Hepatocyte (in vitro differentiated cells): ENCODE measurements at regions not wholly inside any gene's neighbourhood (a gene's known extent, or its start where the extent isn't known, plus 50 kb on each side); places are given as distances from the start of the nearest gene placed in this dataset.

Experiments used
- DNase-seq: peaks from one replicate; pipeline ENCODE4 v3.0.0-alpha.2; 2016; ENCODE audit warnings: low spot score
- H2AFZ ChIP-seq: fragments of 200-600 bp; sonication (generic); 2 replicates; pipeline ENCODE4 v1.6.0; 2016; ENCODE audit warnings: antibody characterized with exemption, mild to moderate bottlenecking
- H3K27ac ChIP-seq: fragments of 200-600 bp; sonication (generic); 2 replicates; pipeline ENCODE4 v1.5.1; 2016; ENCODE audit warnings: mild to moderate bottlenecking
- H3K27me3 ChIP-seq: fragments of 200-600 bp; sonication (generic); 2 replicates; pipeline ENCODE4 v1.6.1; 2016
- H3K36me3 ChIP-seq: fragments of 200-600 bp; sonication (generic); replicated peaks from 2 replicates; pipeline ENCODE4 v1.5.1; 2016; ENCODE audit warnings: low read depth; ENCODE audit not compliant: insufficient read depth
- H3K4me1 ChIP-seq: fragments of 200-600 bp; sonication (generic); 2 replicates; pipeline ENCODE4 v1.5.1; 2016; ENCODE audit warnings: mild to moderate bottlenecking, moderate library complexity; ENCODE audit not compliant: insufficient read depth
- H3K4me2 ChIP-seq: fragments of 200-600 bp; sonication (generic); 2 replicates; pipeline ENCODE4 v1.6.0; 2016
- H3K4me3 ChIP-seq: fragments of 200-600 bp; sonication (generic); 2 replicates; pipeline ENCODE4 v1.5.1; 2016; ENCODE audit warnings: mild to moderate bottlenecking
- H3K79me2 ChIP-seq: fragments of 200-600 bp; sonication (generic); 2 replicates; pipeline ENCODE4 v1.6.0; 2017; ENCODE audit warnings: mild to moderate bottlenecking
- H3K9me2 ChIP-seq: fragments of 200-600 bp; sonication (generic); replicated peaks from 2 replicates; pipeline ENCODE4 v1.6.0; 2017; ENCODE audit warnings: mild to moderate bottlenecking; ENCODE audit not compliant: insufficient read depth
- H3K9me3 ChIP-seq: fragments of 200-600 bp; sonication (generic); 2 replicates; pipeline ENCODE4 v1.5.1; 2016; ENCODE audit warnings: low read depth, mild to moderate bottlenecking
- H4K20me1 ChIP-seq: fragments of 200-600 bp; sonication (generic); 2 replicates; pipeline ENCODE4 v1.6.0; 2016; ENCODE audit warnings: mild to moderate bottlenecking; ENCODE audit not compliant: insufficient read depth, poor library complexity, severe bottlenecking
- EZH2 ChIP-seq: fragments of 200-600 bp; sonication (generic); IDR thresholded peaks from 2 replicates; pipeline ENCODE4 v1.6.1; 2016; ENCODE audit warnings: antibody characterized with exemption, mild to moderate bottlenecking, borderline replicate concordance
- EZH2phosphoT487 ChIP-seq: fragments of 200-600 bp; sonication (generic); IDR thresholded peaks from one replicate; pipeline ENCODE4 v1.6.1; 2018; ENCODE audit warnings: antibody characterized with exemption, mild to moderate bottlenecking, low read depth, moderate library complexity; ENCODE audit not compliant: unreplicated experiment, severe bottlenecking
- WGBS: methylation state at CpG from one replicate; pipeline ENCODE4 v1.1.6; 2016; ENCODE audit warnings: low lambda C conversion rate; ENCODE audit errors: missing lambda C conversion rate; 5-methylcytosine and 5-hydroxymethylcytosine counted together
- TF ChIP-seq, protein P1 (sequence below): fragments of 200-600 bp; sonication (generic); IDR thresholded peaks from 2 replicates; pipeline ENCODE4 v1.5.1; 2016; ENCODE audit warnings: antibody characterized with exemption, mild to moderate bottlenecking; ENCODE audit not compliant: poor library complexity

DNA sequence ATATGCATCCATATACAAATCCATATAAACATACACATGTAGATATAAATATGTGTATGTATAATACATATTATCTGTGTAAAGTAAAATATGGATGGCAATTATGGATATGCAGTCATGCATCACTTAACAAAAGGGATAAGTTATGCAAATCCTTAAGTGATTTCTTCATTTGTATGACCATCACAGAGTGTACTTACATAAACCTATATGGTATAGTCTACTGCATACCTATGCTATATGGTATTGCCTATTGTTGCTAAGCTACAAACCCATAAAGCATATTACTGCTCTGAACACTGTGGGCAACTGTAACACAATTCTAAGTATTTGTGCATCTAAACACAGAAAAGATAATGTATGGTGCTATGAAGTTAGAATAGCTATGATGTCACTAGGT lies 227.2 kb downstream of the SLC6A15 start:
- Histone ChIP-seq H3K4me2 (no peak overlapping the region), H3K9me3 (no peaks in the 10 kb centered on the region)
- TF ChIP-seq, protein P1, sequence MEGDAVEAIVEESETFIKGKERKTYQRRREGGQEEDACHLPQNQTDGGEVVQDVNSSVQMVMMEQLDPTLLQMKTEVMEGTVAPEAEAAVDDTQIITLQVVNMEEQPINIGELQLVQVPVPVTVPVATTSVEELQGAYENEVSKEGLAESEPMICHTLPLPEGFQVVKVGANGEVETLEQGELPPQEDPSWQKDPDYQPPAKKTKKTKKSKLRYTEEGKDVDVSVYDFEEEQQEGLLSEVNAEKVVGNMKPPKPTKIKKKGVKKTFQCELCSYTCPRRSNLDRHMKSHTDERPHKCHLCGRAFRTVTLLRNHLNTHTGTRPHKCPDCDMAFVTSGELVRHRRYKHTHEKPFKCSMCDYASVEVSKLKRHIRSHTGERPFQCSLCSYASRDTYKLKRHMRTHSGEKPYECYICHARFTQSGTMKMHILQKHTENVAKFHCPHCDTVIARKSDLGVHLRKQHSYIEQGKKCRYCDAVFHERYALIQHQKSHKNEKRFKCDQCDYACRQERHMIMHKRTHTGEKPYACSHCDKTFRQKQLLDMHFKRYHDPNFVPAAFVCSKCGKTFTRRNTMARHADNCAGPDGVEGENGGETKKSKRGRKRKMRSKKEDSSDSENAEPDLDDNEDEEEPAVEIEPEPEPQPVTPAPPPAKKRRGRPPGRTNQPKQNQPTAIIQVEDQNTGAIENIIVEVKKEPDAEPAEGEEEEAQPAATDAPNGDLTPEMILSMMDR, result no peak
- TF ChIP-seq EZH2, result no peak
- no peak for TF ChIP-seq EZH2phosphoT487

DNA sequence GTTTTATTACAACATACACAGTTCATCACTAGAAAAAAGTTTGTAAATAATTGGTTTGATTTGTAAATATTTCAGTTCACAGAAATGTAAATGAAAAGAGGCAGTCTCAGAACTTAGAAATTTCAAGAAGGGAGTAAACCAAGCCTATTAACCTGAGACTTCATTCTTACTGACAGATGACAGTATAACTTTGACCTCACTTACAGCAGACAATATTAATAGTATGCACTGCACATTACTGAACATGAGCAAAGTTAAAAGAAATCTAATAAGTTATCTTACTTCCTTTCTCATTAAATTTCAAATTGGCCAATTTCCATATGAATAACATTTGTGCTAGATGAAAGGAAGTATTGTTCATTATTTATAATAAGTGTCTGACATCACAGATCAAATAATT lies 235.8 kb downstream of the SLC6A15 start:
- Histone ChIP-seq H3K27me3 (no peaks in the 10 kb centered on the region), H3K9me3 (no peaks in the 10 kb centered on the region), H2AFZ (no peak overlapping the region), H3K4me2 (no peak overlapping the region), H3K79me2 (no peaks in the 10 kb centered on the region), H3K4me3 (no peak overlapping the region), H3K27ac (no peak overlapping the region), H3K4me1 (no peaks in the 10 kb centered on the region), H3K9me2 (no peaks in the 10 kb centered on the region), H4K20me1 (no peaks in the 10 kb centered on the region), H3K36me3 (no peaks in the 10 kb centered on the region)
- TF ChIP-seq EZH2phosphoT487, result no peak
- TF ChIP-seq EZH2, result no peak
- TF ChIP-seq, protein P1, result no peak
- DNase-seq, result no peak

More for the DNA sequence above, 227.2 kb downstream of the SLC6A15 start:
- Histone ChIP-seq H2AFZ (no peak overlapping the region), H3K9me2 (no peaks in the 10 kb centered on the region), H3K27ac (no peak overlapping the region), H3K27me3 (no peaks in the 10 kb centered on the region), H3K79me2 (no peaks in the 10 kb centered on the region), H3K4me1 (no peaks in the 10 kb centered on the region), H3K36me3 (no peaks in the 10 kb centered on the region), H4K20me1 (no peaks in the 10 kb centered on the region), H3K4me3 (no peak overlapping the region)
- DNase-seq, result no peak

DNA sequence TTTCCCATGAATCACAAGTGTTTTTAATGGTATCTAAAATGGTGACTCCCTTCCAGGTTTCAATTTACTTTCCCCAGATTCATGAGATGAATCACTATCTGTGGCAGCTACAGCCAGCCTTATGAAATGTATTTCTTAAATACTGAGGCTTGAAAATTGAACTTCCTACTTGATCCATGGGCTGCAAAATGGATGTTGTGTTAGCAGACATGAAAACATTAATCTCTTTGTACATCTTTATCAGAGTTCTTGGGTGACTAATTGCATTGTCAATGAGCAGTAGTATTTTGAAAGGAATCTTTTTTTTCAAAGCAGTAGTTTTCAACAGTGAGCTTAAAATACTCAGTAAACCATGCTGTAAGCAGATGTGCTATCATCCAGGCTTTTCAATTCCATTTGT lies 250.8 kb downstream of the SLC6A15 start:
- no peak overlapping the region for H2AFZ ChIP-seq
- H3K4me1 ChIP-seq, result no peaks in the 10 kb centered on the region
- no peaks in the 10 kb centered on the region for H4K20me1 ChIP-seq
- no peak overlapping the region for H3K4me3 ChIP-seq
- no peaks in the 10 kb centered on the region for H3K36me3 ChIP-seq
- no peaks in the 10 kb centered on the region for H3K9me3 ChIP-seq
- no peaks in the 10 kb centered on the region for H3K9me2 ChIP-seq
- no peak for TF ChIP-seq EZH2
- no peak for TF ChIP-seq EZH2phosphoT487
- TF ChIP-seq, protein P1, result no peak
- DNase-seq, result no peak
- no peaks in the 10 kb centered on the region for H3K79me2 ChIP-seq
- no peak overlapping the region for H3K27ac ChIP-seq
- no peaks in the 10 kb centered on the region for H3K27me3 ChIP-seq
- H3K4me2 ChIP-seq, result no peak overlapping the region

DNA sequence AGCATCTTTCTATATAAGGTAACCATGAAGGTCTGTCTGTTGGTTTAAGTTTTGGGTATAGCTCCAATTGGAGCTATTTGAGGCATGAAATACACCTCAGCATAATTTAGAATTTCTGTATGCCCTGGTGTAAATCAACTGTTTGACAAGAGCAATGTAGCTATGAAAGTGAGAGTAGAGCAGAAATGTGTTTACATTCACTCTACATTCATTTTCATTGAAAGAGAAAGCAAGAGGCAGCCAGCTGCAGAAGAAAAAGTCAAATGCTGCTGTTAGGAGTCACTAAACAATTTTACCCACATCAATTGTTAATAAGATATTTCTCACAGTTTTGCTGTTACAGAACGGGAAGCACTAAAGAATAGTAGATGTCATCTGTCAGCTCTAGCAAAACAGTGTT lies 252.5 kb downstream of the SLC6A15 start:
- Histone ChIP-seq H3K9me2 (no peaks in the 10 kb centered on the region), H3K27ac (no peak overlapping the region), H3K79me2 (no peaks in the 10 kb centered on the region), H3K36me3 (no peaks in the 10 kb centered on the region), H3K4me2 (no peak overlapping the region), H4K20me1 (no peaks in the 10 kb centered on the region), H2AFZ (no peak overlapping the region), H3K4me3 (no peak overlapping the region), H3K4me1 (no peaks in the 10 kb centered on the region), H3K9me3 (no peaks in the 10 kb centered on the region), H3K27me3 (no peaks in the 10 kb centered on the region)
- 72% methylated on average over 1 of the region's 1 CpG for WGBS
- no peak for TF ChIP-seq EZH2phosphoT487
- no peak for TF ChIP-seq EZH2
- TF ChIP-seq, protein P1, result no peak
- DNase-seq, result no peak
